GM12878 (cell line): ENCODE measurements at regions not wholly inside any gene's neighbourhood (a gene's known extent, or its start where the extent isn't known, plus 50 kb on each side); places are given as distances from the start of the nearest gene placed in this dataset.

Experiments used
- ATAC-seq: fragments of 200-7000 bp; cut with Tn5 transposase; 3 replicates; pipeline ENCODE4 v1.9.1; 2020; ENCODE audit warnings: mild to moderate bottlenecking, moderate library complexity
- BruUV-seq: library from RNA; stranded (reverse); fragments of 400-500 nt; replicated peaks from 2 replicates; lab custom pipeline; 2021; lab: Mats Ljungman, UMichigan
- CTCF ChIA-PET: fragments of 300-600 bp; sonication (Branson Sonifier 250); formaldehyde crosslinking; extraction: SDS; loops from one replicate; lab custom pipeline; 2021; ENCODE audit warnings: inconsistent platforms; lab: Yijun Ruan, JAX
- POLR2A ChIA-PET: fragments of 350-600 bp; formaldehyde crosslinking; extraction: SDS; loops from one replicate; lab custom pipeline; 2021; ENCODE audit warnings: inconsistent platforms; lab: Charles Lee
- RAD21 ChIA-PET: fragments of 300-600 bp; sonication (Branson Sonifier 250); formaldehyde crosslinking; loops from one replicate; lab custom pipeline; 2023; ENCODE audit warnings: antibody characterized with exemption; ENCODE audit not compliant: unreplicated experiment; lab: Charles Lee
- SMC1A ChIA-PET: fragments of 300-600 bp; sonication (Branson Sonifier 250); formaldehyde crosslinking; loops from one replicate; lab custom pipeline; 2023; ENCODE audit not compliant: unreplicated experiment, uncharacterized antibody; lab: Charles Lee
- DNase-seq: peaks from one replicate; pipeline ENCODE4 v3.0.0-alpha.2; 2011; ENCODE audit warnings: low read depth, low spot score
- FAIRE-seq: peaks from 3 replicates; lab custom pipeline; 2011; peaks lifted over from hg19 to GRCh38; lab: Jason Lieb, UNC
- H2AFZ ChIP-seq: 2 replicates; pipeline ENCODE4 v1.6.0; 2011; ENCODE audit warnings: low read depth, low read length, control low read depth; ENCODE audit not compliant: control insufficient read depth
- H3K27ac ChIP-seq: 2 replicates; pipeline ENCODE4 v1.5.1; 2011; ENCODE audit warnings: control low read depth; ENCODE audit not compliant: control insufficient read depth, insufficient read depth
- H3K27me3 ChIP-seq, 2 experiments: replicated peaks in 1 of 2; 2 replicates each; pipeline versions ENCODE4 v1.6.0 to v1.6.1; 2011; ENCODE audit warnings: low read length in 1 of 2; ENCODE audit not compliant: control insufficient read depth in 2 of 2, insufficient read depth in 2 of 2
- H3K36me3 ChIP-seq, 2 experiments: 2 replicates each; pipeline ENCODE4 v1.5.1; 2011; ENCODE audit warnings: low read length in 1 of 2; ENCODE audit not compliant: control insufficient read depth in 2 of 2, insufficient read depth in 2 of 2
- H3K4me1 ChIP-seq: 2 replicates; pipeline ENCODE4 v1.6.1; 2011; ENCODE audit warnings: mild to moderate bottlenecking, low read length, moderate library complexity, mixed read lengths; ENCODE audit not compliant: control insufficient read depth, insufficient read depth
- H3K4me2 ChIP-seq: 2 replicates; pipeline ENCODE4 v1.6.0; 2011; ENCODE audit warnings: control low read depth; ENCODE audit not compliant: control insufficient read depth, insufficient read depth
- H3K4me3 ChIP-seq: fragments of 200-600 bp; sonication (generic); 2 replicates; pipeline ENCODE4 v1.5.1; 2016
- H3K79me2 ChIP-seq: 2 replicates; pipeline ENCODE4 v1.6.0; 2011; ENCODE audit warnings: low read length; ENCODE audit not compliant: control insufficient read depth, insufficient read depth
- H3K9ac ChIP-seq: 2 replicates; pipeline ENCODE4 v1.8.0; 2011; ENCODE audit warnings: low read length, control low read depth, mixed read lengths; ENCODE audit not compliant: control insufficient read depth, insufficient read depth
- H3K9me3 ChIP-seq: replicated peaks from 3 replicates; pipeline ENCODE4 v1.5.1; 2011; ENCODE audit warnings: mild to moderate bottlenecking, low read length; ENCODE audit not compliant: control insufficient read depth, insufficient read depth
- H4K20me1 ChIP-seq: 2 replicates; pipeline ENCODE4 v1.6.0; 2011; ENCODE audit not compliant: control insufficient read depth, insufficient read depth
- ATF7 ChIP-seq: fragments of 450-650 bp; IDR thresholded peaks from 2 replicates; pipeline ENCODE4 v1.6.1; 2016; ENCODE audit warnings: low read depth, mild to moderate bottlenecking
- BRCA1 ChIP-seq: IDR thresholded peaks from 2 replicates; pipeline ENCODE4 v1.6.1; 2011; ENCODE audit warnings: low read depth, low read length, improper control_type of control experiment
- CREB1 ChIP-seq: IDR thresholded peaks from 2 replicates; pipeline ENCODE4 v1.6.1; 2012; ENCODE audit warnings: low read depth, mild to moderate bottlenecking, inconsistent platforms
- E4F1 ChIP-seq: fragments of 450-650 bp; IDR thresholded peaks from 2 replicates; pipeline ENCODE4 v1.6.1; 2018; ENCODE audit warnings: borderline replicate concordance, mild to moderate bottlenecking; ENCODE audit not compliant: partially characterized antibody
- HDAC6 ChIP-seq: fragments of 200-600 bp; sonication (generic); IDR thresholded peaks from one replicate; pipeline ENCODE4 v1.8.0; 2017; ENCODE audit warnings: antibody characterized with exemption; ENCODE audit not compliant: unreplicated experiment
- JUND ChIP-seq: IDR thresholded peaks from 2 replicates; pipeline ENCODE4 v1.6.1; 2012; ENCODE audit warnings: low read depth, mild to moderate bottlenecking, low read length, improper control_type of control experiment, moderate library complexity
- MTA3 ChIP-seq: IDR thresholded peaks from 2 replicates; pipeline ENCODE4 v1.6.1; 2012; ENCODE audit warnings: low read length, inconsistent platforms, borderline replicate concordance
- MYC ChIP-seq: IDR thresholded peaks from 2 replicates; pipeline ENCODE4 v1.6.1; 2011; ENCODE audit warnings: mild to moderate bottlenecking, low read length, moderate library complexity, inconsistent platforms; ENCODE audit not compliant: insufficient read depth, insufficient replicate concordance, insufficient read length, severe bottlenecking
- NFYB ChIP-seq: IDR thresholded peaks from 2 replicates; pipeline ENCODE4 v1.6.1; 2011; ENCODE audit warnings: low read depth, mild to moderate bottlenecking, low read length, improper control_type of control experiment, moderate library complexity; ENCODE audit not compliant: insufficient read depth
- NR2C1 ChIP-seq: fragments of 450-650 bp; IDR thresholded peaks from 2 replicates; pipeline ENCODE4 v1.6.1; 2017; ENCODE audit warnings: antibody characterized with exemption, mild to moderate bottlenecking, moderate library complexity
- NR2C2 ChIP-seq: IDR thresholded peaks from 2 replicates; pipeline ENCODE4 v1.6.1; 2011; ENCODE audit warnings: borderline replicate concordance, low read depth; ENCODE audit not compliant: control insufficient read depth, insufficient read length
- RELB ChIP-seq: fragments of 450-650 bp; IDR thresholded peaks from 2 replicates; pipeline ENCODE4 v1.6.1; 2017; ENCODE audit warnings: low read depth, mild to moderate bottlenecking, moderate library complexity
- SREBF2 ChIP-seq: IDR thresholded peaks from 2 replicates; pipeline ENCODE4 v1.6.1; 2012; ENCODE audit warnings: mild to moderate bottlenecking, low read length
- TAF1 ChIP-seq: IDR thresholded peaks from 2 replicates; pipeline ENCODE4 v1.6.1; 2011; ENCODE audit warnings: mild to moderate bottlenecking, low read depth, low read length, borderline replicate concordance
- TCF12 ChIP-seq: IDR thresholded peaks from 2 replicates; pipeline ENCODE4 v1.6.1; 2011; ENCODE audit warnings: low read depth, mild to moderate bottlenecking, low read length
- WGBS: methylation state at CpG from one replicate; pipeline ENCODE4 v1.1.6; 2016; ENCODE audit warnings: low lambda C conversion rate; ENCODE audit not compliant: insufficient replicate concordance, insufficient coverage; ENCODE audit errors: missing lambda C conversion rate; 5-methylcytosine and 5-hydroxymethylcytosine counted together
- in situ Hi-C: fragments of 300-500 bp; cut with MboI; formaldehyde crosslinking; loops from 9 replicates; pipeline ENCODE4 v1.14.3; 2018; ENCODE audit warnings: mixed read lengths
- intact Hi-C: fragments of 100-400 bp; cut with micrococcal nuclease; formaldehyde crosslinking; loops from one replicate; pipeline ENCODE4 v1.14.2; 2022; ENCODE audit not compliant: unreplicated experiment

- SMC1A ChIA-PET: no interaction called here
- no peak overlapping the region for H3K9ac ChIP-seq
- intact Hi-C loops: no loop called here
- H3K9me3 ChIP-seq: no peaks in the 10 kb centered on the region
- no peaks in the 10 kb centered on the region for H3K36me3 ChIP-seq
- no peaks in the 10 kb centered on the region for H4K20me1 ChIP-seq
- H3K4me2 ChIP-seq: no peak overlapping the region
- no peak overlapping the region for H2AFZ ChIP-seq
- WGBS: 21% methylated on average over 4 of the region's 4 CpGs
- no peak for DNase-seq
- no peaks in the 10 kb centered on the region for H3K79me2 ChIP-seq
- H3K4me3 ChIP-seq: no peak overlapping the region
- FAIRE-seq: no peak
- CTCF ChIA-PET: no interaction called here
- no peak overlapping the region for H3K27ac ChIP-seq
- no TSS peak for BruUV-seq
- POLR2A ChIA-PET: no interaction called here
- RAD21 ChIA-PET: no interaction called here
- in situ Hi-C loops: no loop called here
- ATAC-seq: no peak
- TF ChIP-seq NR2C1 (no peak), SREBF2 (no peak), NR2C2 (no peak), BRCA1 (no peak), MTA3 (no peak), E4F1 (no peak), CREB1 (no peak), JUND (no peak), MYC (no peak), RELB (no peak), NFYB (no peak), TCF12 (no peak), TAF1 (no peak), HDAC6 (no peak), ATF7 (no peak)
- H3K4me1 ChIP-seq: no peaks in the 10 kb centered on the region
- no peaks in the 10 kb centered on the region for H3K27me3 ChIP-seq
Observed at GRCh38 chr15:26295336-26296085, 432.4 kb upstream of the ATP10A start.
